ENCODE measurements at regions not wholly inside any gene's neighbourhood (a gene's known extent, or its start where the extent isn't known, plus 50 kb on each side); places are given as distances from the start of the nearest gene placed in this dataset.

DNA sequence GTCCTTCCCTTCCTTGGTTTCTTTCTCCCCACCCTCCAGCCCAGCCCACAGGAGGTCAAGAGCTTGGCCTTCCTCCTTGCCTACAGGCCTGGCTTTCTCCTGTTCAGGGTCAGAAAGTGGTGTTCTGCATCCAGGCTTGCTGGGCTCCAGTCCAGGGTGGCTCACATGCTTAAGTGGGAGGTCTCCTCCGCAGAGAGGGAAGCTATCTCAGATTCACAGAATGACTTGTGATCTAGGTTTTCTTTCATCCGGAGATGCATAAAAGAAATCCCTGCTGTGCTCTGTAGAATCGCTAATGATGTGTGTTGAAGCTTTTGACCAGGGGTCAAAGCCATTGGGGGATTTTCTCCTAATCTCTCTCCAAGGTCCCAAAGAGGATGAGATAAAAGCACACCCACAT, 382.3 kb upstream of the EEF2KMT start:
- no peaks in the 10 kb centered on the region for H3K9me3 ChIP-seq (ENCODE audit: severe bottlenecking)
- H3K36me3 ChIP-seq (ENCODE audit: low read depth) = no peaks in the 10 kb centered on the region
- no peaks in the 10 kb centered on the region for H3K27me3 ChIP-seq (ENCODE audit: insufficient read depth, poor library complexity, severe bottlenecking)
- no peak overlapping the region for H3K27ac ChIP-seq (ENCODE audit: poor library complexity, severe bottlenecking)
- TF ChIP-seq CTCF (IDR thresholded peaks at IDR 0.05; ENCODE audit: poor library complexity, severe bottlenecking) = no peak
- DNase-seq (ENCODE audit: low spot score) = no peak
- no peak for ATAC-seq (ENCODE audit: low read depth)
- no peaks in the 10 kb centered on the region for H3K4me1 ChIP-seq (ENCODE audit: insufficient read depth, poor library complexity, severe bottlenecking)
- H3K4me3 ChIP-seq (ENCODE audit: severe bottlenecking) = no peak overlapping the region

GRCh38 chr16:5478036-5478435, 380.4 kb upstream of the EEF2KMT start:
- Histone ChIP-seq H3K27me3 (ENCODE audit: insufficient read depth, poor library complexity, severe bottlenecking) (no peaks in the 10 kb centered on the region), H3K9me3 (ENCODE audit: severe bottlenecking) (no peaks in the 10 kb centered on the region), H3K4me1 (ENCODE audit: insufficient read depth, poor library complexity, severe bottlenecking) (no peaks in the 10 kb centered on the region), H3K4me3 (ENCODE audit: severe bottlenecking) (no peak overlapping the region), H3K27ac (ENCODE audit: poor library complexity, severe bottlenecking) (no peak overlapping the region), H3K36me3 (ENCODE audit: low read depth) (no peaks in the 10 kb centered on the region)
- ATAC-seq (ENCODE audit: low read depth) = no peak
- DNase-seq (ENCODE audit: low spot score) = no peak
- no peak for TF ChIP-seq CTCF (IDR thresholded peaks at IDR 0.05; ENCODE audit: poor library complexity, severe bottlenecking)

GRCh38 chr16:5477251-5477650, 379.7 kb upstream of the EEF2KMT start:
- H3K27me3 ChIP-seq (ENCODE audit: insufficient read depth, poor library complexity, severe bottlenecking) = no peaks in the 10 kb centered on the region
- ATAC-seq (ENCODE audit: low read depth) (no peak), DNase-seq (ENCODE audit: low spot score) (no peak)
- no peaks in the 10 kb centered on the region for H3K9me3 ChIP-seq (ENCODE audit: severe bottlenecking)
- no peaks in the 10 kb centered on the region for H3K4me1 ChIP-seq (ENCODE audit: insufficient read depth, poor library complexity, severe bottlenecking)
- no peak overlapping the region for H3K4me3 ChIP-seq (ENCODE audit: severe bottlenecking)
- no peak overlapping the region for H3K27ac ChIP-seq (ENCODE audit: poor library complexity, severe bottlenecking)
- no peaks in the 10 kb centered on the region for H3K36me3 ChIP-seq (ENCODE audit: low read depth)
- no peak for TF ChIP-seq CTCF (IDR thresholded peaks at IDR 0.05; ENCODE audit: poor library complexity, severe bottlenecking)

- H3K9me3 ChIP-seq (ENCODE audit: severe bottlenecking) = no peaks in the 10 kb centered on the region
- DNase-seq (ENCODE audit: low spot score) = no peak
- TF ChIP-seq CTCF (IDR thresholded peaks at IDR 0.05; ENCODE audit: poor library complexity, severe bottlenecking) = no peak
- no peak overlapping the region for H3K4me3 ChIP-seq (ENCODE audit: severe bottlenecking)
- H3K27ac ChIP-seq (ENCODE audit: poor library complexity, severe bottlenecking) = no peak overlapping the region
- no peaks in the 10 kb centered on the region for H3K27me3 ChIP-seq (ENCODE audit: insufficient read depth, poor library complexity, severe bottlenecking)
- H3K36me3 ChIP-seq (ENCODE audit: low read depth) = no peaks in the 10 kb centered on the region
- no peak for ATAC-seq (ENCODE audit: low read depth)
- H3K4me1 ChIP-seq (ENCODE audit: insufficient read depth, poor library complexity, severe bottlenecking) = no peaks in the 10 kb centered on the region
These were observed 375.0 kb upstream of the EEF2KMT start for GRCh38 chr16:5472552-5472951.

- H3K27me3 ChIP-seq (ENCODE audit: insufficient read depth, poor library complexity, severe bottlenecking) = no peaks in the 10 kb centered on the region
- no peak overlapping the region for H3K4me3 ChIP-seq (ENCODE audit: severe bottlenecking)
- no peak overlapping the region for H3K27ac ChIP-seq (ENCODE audit: poor library complexity, severe bottlenecking)
- H3K9me3 ChIP-seq (ENCODE audit: severe bottlenecking) = no peaks in the 10 kb centered on the region
- no peak for ATAC-seq (ENCODE audit: low read depth)
- no peak for TF ChIP-seq CTCF (IDR thresholded peaks at IDR 0.05; ENCODE audit: poor library complexity, severe bottlenecking)
- H3K4me1 ChIP-seq (ENCODE audit: insufficient read depth, poor library complexity, severe bottlenecking) = no peaks in the 10 kb centered on the region
- H3K36me3 ChIP-seq (ENCODE audit: low read depth) = no peaks in the 10 kb centered on the region
- DNase-seq (ENCODE audit: low spot score) = no peak
These were observed 370.9 kb upstream of the EEF2KMT start for GRCh38 chr16:5468488-5468887.
